ENCODE measurements at regions not wholly inside any gene's neighbourhood (a gene's known extent, or its start where the extent isn't known, plus 50 kb on each side); places are given as distances from the start of the nearest gene placed in this dataset.

DNA sequence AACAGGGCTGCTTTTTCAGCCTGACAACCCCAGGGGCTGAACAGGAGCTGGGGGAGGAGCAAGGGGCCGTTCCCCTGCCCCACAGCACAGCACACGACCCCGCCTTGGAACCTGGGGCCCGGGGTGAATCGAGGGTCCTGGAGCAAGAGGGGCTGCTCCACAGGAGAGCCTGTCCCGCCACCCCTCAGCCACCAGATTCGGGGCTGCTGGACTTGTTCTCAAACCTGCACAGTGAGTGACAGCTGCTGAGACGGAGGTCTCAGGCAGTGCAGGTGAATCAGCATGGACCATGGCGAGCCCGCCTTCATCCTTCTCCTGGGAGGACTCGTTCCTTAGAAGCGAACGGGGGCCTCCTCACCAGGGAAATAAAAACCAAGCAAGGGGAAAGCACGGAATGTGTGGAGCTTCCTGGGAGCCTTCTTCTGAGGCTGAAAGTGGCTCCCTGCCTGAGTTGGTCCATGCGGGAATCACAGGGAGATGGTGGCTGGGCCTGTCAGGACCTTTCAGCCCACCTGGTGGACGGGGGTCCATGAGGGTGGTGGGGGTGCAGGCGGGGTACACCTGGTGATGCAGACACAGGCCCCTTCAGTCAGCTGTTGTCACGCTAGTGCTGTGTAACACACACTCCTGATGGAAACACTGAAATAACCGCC, 125.4 kb downstream of the SIK1 start:
- no peak for DNase-seq

DNA sequence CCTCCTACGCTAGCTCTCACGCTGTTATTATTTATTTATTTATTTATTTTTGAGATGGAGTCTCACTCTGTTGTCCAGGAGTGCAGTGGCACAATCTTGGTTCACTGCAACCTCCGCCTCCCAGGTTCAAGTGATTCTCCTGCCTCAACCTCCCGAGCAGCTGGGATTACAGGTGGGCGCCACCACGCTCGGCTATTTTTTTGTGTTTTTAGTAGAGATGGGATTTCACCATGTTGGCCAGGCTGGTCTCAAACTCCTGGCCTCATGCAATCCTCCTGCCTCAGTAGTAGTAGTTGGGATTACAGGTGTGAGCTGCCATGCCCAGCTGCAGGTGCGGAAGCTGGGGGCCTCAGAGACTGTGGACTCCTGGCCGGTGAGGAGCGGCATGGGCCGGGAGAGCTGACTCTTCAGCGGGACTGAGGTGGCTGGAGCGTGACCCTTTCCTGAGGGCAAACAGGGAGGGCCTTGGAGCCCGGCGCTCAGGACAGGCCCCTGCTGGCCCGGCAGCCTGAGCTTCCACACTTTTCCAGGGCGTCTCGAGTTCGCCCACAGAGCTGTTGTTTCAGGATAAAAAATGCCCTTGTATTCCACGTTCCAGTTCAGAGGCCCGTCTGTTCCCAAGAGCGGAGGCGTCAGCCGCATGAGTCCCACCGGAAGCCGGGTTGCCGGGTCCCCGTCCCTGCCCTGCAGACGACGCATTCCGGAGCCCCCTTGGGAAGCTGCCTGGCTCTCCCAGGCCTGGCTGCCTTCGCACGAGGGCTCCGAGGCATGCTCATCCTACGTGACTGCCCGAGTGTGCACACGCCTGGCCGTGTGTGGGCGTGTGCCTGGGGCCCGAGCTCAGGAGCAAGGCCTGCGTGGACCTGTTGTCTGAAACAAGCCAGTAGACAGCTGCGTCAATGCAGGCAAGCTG, 126.2 kb downstream of the SIK1 start:
- DNase-seq: no peak

DNA sequence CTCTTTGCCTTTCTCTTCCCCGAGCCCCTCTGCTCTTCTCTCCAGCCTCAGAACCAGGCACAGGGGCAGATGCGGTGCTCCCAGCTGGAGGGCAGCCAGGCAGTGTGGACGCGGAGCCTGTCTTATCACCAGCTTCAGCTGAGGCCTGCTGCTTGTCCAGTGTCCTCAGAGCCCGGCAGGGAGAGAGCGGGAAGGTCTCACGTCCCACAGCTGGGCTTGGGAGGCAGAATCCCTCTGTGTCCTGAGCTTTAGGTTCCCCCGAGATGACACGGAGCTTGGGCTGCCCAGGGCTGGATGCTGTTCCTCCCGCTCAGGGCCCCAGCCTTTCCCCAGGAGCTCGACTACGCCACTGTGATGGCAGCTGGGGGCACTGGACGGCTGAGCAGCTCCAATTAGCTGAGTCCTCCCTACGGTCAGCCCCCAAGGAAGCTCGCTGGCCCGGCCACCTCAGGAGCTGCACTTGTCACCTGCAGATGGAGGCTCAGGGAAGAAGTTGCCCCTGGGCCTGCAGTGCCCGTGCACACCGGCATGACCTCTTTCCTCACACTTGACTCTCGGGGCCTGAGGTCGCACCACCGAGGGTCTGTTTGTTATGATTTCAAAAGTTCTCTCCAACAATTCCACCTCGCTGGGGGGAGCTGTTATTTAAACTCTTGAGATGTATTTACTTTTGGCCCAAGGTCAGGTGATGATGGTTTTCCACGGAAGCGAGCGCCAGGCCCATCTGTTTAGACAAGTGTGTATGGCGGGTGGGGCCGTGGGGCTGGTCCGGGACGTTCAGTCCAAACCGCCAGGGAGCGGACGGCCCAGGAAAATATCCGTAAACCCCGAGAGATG, 127.3 kb downstream of the SIK1 start:
- no peak for DNase-seq

DNA sequence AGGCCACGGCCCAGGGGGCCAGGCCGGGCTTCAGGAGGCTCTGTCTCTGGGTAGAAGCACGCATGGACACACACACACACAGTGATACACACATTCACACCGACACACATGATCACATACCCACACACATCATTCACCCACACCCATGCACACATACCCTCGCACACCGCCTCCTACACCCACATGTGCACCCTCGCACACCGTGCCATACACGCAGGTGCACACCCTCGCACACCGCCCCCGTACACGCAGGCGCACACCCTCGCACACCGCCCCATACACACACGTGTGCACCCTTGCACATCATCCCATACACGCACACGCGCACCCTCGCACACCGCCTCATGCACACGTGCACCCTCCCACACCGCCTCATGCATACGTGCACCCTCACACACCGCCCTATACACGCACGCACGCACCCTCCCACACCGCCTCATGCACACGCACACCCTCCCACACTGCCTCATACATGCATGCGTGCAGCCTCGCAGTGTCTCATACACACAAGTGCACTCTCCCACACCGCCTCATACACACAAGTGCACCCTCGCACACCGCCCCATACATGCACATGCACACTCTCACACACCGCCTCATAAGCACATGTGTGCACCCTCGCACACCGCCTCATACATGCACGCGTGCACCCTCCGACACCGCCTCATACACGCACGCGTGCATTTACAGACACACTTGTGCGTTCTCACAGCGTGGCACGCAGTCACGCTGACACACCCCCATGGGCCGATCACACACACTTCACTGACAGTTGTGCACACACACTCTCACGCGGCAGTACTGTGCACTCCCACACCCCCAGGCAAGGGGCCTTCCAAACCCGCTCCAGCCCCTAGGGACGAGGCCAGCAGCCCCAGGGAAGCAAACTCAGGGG, 128.1 kb downstream of the SIK1 start:
- no peak for DNase-seq

DNA sequence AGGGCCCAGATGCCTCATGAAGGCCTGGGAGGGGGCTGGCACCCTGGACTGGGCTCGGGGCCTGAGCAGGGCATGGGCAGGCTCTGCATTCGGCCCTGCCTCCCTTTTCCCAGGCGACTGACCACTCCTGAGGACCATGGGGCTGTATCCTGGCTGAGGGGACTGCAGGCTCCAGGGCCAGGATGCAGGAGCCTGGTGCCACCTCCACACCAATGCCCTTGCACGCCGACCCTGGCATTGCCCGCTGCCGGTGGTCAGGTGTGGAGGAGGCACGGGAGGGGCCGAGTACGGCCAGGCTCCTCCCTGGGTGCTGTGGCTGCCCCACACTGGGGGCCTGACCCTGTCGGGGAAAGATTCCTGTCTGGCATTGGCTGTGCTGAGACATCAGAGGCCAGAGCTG, 128.9 kb downstream of the SIK1 start:
- DNase-seq: no peak

DNA sequence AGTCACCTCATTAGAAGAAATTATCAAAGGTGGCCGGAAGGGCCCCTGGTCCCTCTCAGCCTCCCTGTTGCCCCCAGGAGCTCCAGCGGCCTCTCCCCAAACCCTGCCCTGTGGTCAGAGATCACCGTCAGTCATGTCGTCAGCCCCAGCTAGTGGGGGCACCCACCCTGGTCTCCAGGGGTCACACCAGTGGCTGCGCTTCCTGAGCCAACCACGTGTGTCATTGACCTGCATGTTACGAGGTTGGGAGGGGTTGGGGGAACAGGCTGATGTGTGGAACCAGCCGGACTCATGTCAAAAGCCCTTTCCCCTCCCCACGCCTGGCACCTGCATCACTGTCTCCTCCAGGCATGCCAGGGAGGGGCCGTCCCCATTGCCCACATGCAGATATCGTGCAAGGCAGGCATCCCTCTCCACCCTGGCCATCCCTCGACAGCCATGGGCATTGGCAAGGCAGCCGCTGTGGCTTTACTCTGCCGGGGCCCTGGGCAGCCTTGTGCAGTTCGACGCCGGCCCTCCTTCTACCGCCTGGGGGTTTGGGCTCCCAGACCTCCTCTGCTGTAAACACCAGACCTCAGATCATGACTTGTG, 128.7 kb downstream of the CRYAA start:
- no peak for DNase-seq

DNA sequence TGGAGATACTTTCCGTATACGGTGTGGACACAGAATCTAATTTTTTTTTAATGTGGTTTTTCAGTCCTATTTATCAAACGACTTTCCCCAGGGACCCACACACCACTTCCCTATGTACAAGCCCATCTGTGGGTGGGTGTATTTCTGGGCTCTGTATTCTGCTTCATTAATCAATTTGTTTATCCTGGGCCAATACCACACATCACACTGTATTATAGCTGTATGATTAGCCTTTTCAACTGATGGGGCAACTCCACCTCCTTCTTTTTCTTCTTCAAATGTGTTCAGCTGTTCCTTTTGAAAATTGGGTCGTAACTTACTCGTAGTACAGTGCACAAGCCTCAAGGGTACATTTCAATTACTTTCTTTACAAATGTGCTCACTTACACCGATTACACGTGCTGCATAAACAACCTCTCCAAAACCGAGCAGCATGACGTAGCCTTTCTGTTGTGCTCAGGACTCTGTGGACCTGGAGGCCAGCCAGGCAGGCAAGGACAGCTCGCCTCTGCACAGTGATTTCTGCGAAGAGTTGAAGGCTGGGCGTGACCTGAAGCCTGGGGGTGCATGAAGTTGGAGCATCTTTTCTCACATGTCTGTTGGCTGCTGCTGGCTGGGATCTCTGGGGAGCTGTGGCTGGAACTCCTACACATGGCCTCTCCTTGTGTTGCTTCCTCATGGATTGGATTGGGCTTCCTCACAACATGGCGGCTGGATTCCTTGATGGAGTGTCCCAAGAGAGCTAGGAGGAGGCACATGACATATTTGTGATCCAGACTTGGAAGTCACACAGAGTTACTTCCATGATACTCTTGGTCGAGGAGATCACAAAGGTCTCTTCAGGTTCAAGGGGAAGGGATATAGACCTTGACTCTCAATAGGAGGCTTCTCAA, 126.5 kb downstream of the CRYAA start:
- no peak for DNase-seq

DNA sequence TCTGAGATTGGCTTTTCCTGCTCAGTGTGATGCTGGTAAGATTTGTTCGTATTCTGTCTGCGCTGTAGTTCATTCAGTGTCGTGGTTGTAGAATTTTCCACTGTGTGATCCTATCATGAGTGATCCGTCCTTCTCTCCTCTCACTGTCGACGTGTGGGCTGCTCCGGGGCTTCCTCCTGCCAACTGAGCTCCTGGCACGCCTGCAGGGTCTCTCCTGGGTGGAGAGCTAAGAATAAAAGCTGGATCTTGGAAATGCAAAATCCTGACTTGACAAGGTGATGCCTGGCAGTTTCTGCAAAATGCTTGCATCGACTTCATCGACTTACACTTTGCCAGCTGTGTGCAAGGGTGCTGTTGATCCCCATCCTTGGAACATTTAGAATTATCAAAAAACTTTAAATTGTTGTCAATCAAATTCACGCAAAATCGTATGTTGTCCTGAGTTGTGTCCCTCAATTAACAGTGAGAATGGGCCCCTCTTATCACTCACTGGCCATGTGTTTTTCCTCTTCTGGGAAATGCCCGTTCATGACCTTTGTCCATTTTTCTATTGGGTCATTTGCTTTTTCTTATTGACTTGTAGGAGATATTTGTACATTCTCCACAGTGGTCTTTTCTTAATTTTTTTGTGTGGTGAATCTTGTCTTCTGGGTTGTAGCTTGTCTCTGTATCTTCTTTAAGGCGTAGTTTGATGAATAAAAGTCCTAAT, 125.5 kb downstream of the CRYAA start:
- DNase-seq: no peak

DNA sequence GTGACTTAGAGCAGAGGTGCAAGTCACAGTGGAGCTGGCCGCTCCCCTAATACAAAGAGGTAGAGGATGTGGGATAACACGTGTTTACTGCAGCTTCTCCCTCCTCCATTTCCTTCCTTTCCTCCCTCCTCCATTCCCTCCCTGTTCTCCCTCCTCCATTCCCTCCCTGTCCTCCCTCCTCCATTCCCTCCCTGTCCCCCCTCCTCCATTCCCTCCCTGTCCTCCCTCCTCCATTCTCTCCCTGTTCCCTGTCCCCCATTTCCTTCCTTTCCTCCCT, 124.0 kb downstream of the CRYAA start:
- no peak for DNase-seq

DNA sequence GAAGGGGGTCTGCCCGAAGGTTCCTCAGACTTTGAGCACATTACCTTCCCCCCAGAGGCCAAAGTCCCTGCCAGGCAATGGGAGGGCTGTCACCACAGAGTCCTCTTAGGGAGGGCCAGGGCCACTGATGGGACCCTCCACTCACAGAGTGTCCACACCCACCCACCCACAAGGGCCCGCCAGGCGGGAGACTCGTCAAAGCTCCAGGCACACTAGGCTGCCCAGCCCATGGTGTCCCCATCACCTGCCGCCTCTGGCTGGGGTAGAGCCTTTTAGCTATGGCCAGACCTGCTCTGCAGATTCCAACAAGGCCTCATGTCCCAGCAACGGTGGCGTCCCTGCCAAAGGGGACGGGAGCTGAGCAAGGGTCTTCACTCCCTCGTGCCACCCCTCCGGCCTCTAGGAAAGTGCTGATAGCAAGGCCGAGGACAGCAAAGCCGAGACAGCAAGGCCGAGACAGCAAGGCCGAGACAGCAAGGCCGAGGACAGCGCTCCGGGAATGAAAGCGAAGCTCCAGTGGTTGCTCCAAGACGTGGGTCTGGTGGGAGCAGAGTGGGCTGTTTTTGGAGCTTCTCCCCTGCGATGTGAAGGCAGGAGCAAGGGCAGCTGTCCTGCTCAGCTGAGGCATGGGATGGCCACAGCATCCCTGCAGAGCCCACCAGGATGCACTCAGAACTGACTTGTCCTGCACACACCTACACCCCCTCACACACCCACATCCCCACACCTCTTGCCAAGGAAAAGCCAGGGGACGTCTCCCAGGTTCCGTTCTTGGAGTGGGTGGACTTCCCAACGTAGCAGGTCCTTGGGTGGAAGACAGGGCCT, 123.4 kb downstream of the CRYAA start:
- DNase-seq: no peak

DNA sequence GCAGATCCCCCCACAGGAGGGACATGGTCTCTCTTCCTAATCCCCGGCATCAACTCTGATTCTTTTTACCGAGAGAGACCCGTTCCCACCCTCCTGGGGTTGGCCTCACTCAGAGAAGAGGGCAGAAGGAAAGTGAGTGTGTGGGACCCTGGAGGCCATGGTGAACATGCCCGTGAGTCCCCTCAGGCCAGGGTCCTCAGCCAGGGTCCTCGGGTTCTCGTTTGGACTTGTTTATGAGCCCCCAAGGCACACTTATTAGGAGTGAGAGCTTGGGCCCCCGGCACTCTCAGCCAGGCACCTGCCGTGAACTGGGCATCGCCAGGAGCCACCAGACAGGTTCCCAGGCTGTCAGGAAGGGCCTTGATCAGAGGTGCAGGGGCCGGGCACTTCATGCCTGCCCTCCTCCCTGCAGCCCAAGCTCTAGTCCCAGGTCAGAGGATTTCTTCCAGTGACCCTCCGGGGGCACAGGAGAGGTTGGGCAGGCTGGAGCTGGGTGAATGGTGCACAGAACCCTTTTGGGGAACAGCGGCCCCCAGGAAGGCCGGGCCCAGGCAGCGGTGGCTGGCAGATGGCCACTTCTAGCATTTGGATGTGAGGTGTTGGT, 122.6 kb downstream of the CRYAA start:
- DNase-seq: no peak

DNA sequence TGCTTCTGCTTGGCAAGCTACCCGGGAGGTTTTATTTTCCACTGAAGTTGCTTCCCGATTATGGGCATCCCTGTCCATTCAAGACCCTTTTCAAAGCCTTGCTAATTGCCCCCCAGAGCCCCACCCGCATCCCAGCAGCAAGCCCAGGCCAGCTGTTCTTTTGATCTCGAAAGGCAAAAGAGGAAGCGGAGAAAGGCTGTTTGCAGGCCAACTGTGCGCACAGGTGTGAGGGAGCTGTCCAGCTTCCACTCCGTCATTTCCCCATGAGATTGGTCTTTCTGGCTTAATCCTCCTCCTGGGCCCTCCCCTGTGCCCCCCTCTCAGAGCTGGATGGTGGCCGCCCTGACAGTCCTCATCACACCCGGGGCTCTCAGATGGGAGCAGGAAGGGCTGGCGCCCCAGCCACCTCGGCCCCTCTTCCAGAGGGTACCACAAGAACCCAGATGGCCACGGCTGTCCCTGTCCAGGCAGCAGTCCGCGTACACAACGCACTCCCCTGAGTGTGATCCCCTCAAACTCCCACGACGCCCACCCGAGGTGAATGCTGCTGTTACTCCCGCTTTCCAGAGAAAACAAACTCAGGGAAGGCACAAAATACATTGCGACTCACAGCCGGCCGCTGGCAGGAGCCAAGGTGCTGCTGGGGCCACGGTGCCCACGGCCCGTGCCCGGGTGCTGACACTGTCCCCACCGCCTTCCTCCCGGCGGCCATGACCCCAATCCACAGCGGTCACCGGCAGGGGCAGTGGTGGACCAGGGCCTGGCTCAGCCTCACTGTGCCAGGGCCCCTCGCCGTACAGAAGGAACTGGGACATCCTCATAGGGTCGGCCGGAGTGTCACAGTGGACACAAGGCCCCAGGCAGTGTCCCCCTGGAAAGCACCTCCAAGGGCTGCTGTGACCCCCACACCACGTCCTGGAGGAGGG, 121.9 kb downstream of the CRYAA start:
- DNase-seq: no peak

DNA sequence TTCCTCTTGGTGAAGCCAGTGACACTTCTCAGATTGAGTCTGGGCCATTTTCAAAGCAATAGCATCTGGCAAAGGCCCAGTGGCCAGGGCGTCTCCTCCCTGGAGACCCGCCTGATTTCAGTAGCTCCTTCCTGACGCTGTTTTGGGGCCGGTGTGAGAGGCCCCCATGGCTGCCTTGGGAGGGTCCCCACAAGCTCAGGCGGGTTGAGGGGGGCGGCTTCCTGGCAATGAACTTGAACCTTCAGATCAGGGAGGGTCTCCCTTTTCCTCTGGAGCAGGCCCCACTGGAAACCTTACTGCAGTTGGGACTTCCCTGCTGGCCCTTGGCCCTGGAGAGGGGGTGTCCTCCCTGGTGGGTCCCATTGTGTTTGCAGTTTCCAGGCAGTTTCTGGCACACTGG, 121.2 kb downstream of the CRYAA start:
- no peak for DNase-seq

DNA sequence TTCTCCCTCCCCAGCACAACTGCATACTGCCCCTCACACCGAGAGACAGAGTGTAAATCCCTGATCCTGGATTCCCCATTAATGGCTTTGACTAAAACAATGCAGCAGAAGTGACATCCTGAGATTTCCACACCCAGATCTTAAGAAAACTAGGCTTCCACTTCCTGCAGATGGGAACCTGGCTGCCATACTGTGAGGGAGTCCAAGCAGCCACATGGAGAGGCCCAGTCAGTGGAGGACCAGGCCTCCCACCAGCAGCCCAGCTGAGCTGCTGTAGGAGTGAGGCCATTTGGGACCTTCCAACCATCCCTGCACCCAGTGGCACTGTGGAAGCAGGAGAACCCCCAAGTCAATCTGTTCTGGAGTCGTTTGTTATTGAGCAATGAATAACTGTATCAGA, 120.6 kb downstream of the CRYAA start:
- no peak for DNase-seq

DNA sequence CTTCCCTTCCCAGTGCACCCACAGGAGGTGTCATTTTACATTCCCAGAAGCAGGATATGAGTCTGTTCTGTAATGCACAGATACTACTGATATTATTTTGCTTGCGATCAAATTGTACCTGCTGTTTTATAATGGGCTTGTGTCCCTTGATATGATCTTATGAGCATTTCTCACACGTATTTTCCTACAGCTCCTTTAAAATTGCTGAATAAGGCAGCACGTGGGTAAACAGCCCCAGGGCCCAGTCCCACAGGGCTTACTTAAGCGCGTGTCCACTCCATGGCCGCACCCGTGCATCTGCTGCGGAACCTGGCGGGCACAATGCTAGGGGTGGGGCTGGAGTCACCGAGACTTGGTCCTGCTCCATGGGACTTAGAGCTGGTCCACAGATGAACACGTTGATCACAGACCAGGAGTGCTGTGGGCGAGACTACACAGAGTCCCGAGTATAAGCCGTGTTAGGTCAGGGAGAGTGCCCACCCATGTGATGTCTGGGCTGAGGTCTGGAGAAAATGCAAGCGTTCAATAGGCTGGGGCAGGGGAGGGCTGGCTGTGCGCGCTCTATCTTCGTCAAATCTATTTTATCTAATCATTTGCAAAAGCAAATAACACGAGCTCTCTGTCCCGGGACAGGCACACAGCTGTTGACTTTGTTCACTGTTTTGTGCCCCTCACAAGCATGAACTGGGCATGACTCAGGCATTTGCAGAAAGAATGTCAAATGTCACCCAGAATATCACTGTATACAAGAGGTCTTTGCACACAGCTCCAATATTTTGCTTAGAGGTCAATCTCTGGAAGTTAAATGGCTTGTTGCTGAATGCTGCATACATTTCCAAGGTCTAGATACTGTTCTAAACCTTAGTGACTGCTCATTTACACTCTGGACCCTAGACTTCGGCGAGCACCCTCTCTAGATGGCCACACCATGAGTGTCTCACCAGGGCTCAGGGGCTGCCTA, 119.3 kb downstream of the CRYAA start:
- DNase-seq: no peak

DNA sequence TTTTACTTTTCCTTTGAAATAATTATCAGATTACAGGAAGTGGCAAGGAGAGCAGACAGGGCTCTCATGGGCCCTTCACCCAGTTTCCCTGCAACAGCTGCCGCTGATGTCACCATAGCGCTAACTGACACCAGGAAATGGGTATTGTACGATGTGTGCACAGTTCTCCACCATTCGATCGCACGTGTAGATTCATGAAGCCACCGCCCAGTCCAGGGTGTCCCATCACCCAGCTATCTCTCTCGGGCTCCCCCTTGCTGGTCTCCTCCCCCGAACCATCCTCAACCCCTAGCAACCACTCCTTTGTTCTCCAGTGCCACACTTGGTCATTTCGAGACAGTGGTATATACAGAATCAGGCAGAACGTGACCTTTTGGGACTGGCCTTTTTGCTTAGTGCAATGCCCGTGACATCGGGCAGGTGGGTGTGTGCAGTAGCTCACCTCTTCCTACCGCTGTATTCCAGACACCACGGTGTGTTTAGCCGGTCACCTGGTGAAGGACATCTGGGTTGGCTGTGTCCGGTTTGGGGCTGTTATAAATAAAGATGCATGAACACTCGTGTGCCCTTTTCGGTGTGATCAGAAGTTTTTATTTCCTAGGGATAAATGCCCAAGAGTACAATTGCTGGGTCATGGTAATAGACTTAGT, 118.4 kb downstream of the CRYAA start:
- no peak for DNase-seq
